GM21529 (cell line): ENCODE measurements at regions not wholly inside any gene's neighbourhood (a gene's known extent, or its start where the extent isn't known, plus 50 kb on each side); places are given as distances from the start of the nearest gene placed in this dataset.

Experiments used
- ATAC-seq: cut with Tn5 transposase; IDR thresholded peaks from one replicate; pipeline ENCODE4 v1.9.1; 2021; ENCODE audit not compliant: unreplicated experiment

DNA sequence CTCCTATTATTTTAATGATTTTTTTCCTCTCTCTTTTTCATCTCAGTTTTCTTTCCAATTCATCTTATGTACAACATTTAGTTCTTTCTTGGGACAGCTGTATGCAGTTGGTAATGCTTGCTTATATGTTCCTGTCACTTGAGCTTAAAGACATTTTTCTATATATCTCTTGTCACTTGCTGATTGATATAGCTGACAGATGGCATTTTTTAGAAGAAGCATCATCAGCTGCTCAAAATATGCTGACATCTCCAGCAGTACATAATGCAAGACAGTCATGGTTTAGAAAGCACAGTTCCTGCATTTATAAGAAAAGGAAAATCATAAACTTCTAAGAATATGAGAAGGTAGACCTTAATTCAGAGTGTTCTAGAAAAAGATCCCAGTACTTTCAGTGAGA is 56.5 kb downstream of the DCAF8L1 start:
- ATAC-seq = no peak

DNA sequence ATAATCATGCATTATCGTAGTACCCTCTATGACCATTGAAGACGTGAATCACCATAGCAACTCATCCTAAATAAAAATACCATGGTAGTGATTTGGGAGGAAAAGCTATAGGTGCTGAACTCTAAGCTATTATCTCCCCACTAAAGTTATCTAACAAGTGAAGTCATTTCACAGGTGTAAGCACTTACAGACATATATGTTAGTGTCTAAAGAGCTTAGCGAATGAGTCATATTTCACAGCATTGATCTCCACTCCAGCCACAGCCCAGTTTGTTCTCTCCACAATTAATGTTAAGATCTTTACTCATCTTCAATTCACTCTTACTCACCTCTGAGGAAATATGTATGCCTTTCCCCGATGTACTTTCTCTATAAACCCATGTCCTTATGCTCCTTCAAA is 57.0 kb downstream of the DCAF8L1 start:
- ATAC-seq = no peak

DNA sequence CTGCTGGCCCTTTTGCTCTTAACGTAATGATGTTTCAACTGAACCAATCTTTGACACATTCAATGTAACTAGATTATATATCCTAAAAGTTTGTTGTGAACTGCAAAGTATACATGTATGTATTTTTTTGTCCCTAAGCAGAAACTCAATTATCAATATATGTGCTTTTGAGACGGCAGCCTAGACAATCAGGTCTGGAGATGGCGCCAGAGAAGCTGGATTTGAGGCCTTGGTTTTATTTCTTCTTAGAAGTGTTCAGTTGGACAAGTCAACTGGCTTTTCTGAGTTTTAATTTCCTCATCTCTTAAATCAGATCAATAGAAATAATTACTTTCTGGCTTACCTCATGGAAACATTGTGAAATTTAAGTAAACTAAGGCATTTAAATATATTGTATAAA is 62.5 kb downstream of the DCAF8L1 start:
- no peak for ATAC-seq

DNA sequence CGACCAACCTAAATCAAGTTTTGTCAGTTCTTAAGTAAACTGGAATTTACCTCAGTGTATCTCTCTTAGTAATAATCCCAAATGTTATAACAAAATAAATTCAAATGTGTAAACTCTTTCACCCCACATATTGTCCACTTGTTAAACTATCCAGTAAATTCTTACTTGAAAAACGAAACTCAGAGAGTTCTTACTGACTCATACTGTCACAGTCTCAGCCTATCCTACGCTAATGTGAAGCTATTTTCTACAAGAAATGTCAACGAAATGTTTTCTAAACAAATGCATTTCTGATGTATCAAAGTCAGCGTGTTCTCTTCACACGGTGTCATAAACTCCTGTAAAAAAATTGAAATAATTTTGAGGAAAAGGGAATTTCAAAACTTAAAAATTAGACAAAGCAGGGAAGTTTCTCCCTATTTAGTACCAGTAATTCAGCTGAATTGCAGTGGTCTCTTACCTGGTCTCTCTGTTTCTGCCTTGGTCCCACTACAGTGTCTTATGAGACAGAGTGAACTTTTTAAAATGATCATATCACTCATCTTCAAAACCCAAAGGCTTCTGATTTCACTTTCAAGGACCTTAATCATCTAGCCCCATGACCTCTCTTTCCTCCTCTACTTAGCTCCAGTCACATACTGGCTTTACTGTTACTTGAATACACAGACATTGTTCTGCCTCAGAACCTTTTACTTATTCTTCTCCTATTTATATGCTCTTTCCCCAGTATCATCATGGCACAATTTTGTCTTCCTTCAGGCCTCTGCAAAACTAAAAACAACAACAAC is 63.3 kb downstream of the DCAF8L1 start:
- ATAC-seq = no peak

DNA sequence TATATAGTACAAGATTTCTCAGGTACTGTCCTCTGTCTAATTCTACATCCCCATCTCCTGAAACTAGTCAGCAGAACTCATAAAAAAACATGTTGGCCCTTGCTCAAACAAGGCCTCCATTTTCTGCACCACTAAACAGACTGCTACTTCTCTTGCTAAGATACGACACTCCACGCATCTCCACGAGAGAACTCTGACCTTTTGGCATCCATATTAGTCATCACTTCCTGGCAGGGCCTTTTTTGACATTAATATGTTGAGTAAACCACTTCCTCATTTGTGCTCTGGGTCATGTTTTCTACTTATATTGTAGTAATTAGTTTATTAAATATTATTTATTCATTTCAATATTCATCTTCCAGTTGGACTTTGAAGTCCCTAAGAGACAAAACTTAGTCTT is 65.6 kb downstream of the DCAF8L1 start:
- peak; percentile 61 for ATAC-seq

DNA sequence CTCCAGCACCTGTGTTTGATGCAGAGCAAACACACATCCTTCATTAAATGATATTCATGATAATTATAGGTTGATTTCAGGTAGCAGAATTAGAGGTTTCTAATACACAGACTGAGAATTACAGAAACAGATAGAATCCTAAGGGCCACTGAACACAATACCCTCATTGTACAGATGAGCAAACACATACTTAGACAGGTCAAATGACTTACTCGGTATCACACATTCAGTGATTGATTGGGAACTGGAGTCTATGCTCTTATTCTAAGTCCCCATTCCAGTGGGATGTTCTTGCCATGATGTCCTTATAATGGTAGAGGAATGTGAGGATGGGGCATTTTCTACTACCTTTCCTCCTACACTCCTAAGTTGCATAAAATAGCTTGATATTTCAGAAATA is 70.8 kb downstream of the DCAF8L1 start:
- no peak for ATAC-seq

DNA sequence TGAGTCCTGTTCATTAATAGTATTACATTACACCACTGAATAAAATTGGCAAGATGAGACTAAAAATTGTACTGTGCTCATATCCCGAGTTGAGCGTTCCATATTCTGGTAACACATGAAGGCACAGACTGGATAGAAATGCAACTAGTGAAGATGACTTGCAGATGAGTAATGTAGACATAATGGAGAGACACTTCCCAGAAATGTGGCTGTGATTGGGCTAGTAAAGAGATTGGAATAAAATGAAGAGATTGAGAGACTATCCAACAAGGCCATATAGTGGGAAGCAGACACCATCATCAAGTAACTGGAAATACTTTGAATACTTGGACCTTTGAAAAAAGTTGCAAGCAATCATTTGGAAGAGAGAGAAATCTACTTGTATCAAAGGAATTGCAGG is 77.3 kb downstream of the DCAF8L1 start:
- ATAC-seq = no peak

GRCh38 chrX:27893871-27894270 is 86.1 kb downstream of the MAGEB10 start:
- ATAC-seq = no peak

GRCh38 chrX:27893211-27893610 is 85.4 kb downstream of the MAGEB10 start:
- ATAC-seq = no peak

DNA sequence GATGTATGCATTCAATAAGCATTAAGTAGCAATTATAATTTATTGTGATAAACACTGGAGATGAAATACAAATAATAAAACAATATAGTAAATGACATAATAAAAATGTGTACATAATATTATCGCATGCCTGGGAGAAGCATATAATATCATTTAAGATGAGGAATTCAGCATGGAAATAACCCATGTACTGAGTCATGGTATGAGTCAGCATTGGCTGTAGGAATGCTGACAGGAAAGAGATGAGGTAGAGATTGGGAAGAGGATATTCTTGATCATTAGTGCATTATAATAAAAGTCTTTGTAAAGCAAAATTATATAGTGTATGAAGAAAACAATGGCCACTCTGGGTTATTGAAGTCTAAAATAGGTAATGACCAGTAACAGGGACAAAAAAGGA is 82.8 kb downstream of the MAGEB10 start:
- no peak for ATAC-seq

- ATAC-seq = no peak
These were observed 82.1 kb downstream of the MAGEB10 start for GRCh38 chrX:27889878-27890277.

- ATAC-seq = no peak
These were observed 76.9 kb downstream of the MAGEB10 start for GRCh38 chrX:27884654-27885053.

- no peak for ATAC-seq
These were observed 75.8 kb downstream of the MAGEB10 start for GRCh38 chrX:27883468-27884092.

DNA sequence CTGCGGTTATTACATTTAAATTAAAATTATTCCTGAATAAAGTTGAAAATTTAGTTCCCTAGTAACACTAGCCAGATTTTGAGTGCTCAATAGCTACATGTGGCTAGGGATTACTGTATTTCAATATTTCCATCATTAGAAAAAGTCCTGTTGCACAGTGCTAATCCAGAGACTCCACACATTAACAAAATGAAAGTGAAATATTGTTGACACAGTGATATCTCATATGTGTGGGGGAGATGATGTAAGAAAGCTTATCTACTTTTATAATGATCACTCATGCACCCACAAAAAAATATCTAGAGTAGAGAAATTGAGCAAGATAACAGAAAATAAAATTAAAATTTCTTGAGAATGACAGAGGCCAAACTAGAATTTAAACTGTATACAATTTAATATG is 74.9 kb downstream of the MAGEB10 start:
- ATAC-seq = no peak

DNA sequence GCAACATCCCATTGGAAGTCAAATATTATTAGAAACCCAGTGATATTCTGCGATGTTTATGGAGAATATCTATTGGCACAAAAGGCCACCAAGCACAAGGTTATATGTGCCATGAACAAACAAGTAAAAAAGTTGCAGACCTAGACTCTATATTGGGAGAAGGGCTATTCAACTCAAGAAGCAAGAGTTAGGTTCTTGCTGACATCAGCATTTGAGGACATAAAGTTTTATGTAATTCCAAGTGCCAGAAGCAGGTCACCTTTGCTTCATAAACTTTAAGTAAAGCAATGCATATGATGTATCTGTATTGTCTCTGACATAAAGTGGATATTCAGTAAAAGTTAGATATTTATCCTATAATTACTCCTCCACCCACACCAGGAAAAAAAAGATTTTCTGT is 71.1 kb downstream of the MAGEB10 start:
- ATAC-seq = no peak
